ENCODE measurements at regions not wholly inside any gene's neighbourhood (a gene's known extent, or its start where the extent isn't known, plus 50 kb on each side); places are given as distances from the start of the nearest gene placed in this dataset.
"Not testable (repeated sequence)": the region's sequence is repeated elsewhere in the genome, so short reads cannot be mapped to it uniquely, and the experiment has no call there.

GRCh38 chr4:131729716-131730398, 1419.2 kb upstream of the PCDH10 start:
- H3K9me3 ChIP-seq (ENCODE audit: low read depth, low read length, poor library complexity, severe bottlenecking); intact Hi-C loops (cut with micrococcal nuclease; ENCODE audit: unreplicated experiment); H3K27me3 ChIP-seq (replicated peaks; ENCODE audit: insufficient read depth, low read depth, low read length, poor library complexity); H3K4me3 ChIP-seq (ENCODE audit: low read depth, low read length, poor library complexity, severe bottlenecking); BruUV-seq (replicated peaks); DNase-seq (ENCODE audit: low spot score); H3K36me3 ChIP-seq (ENCODE audit: insufficient read depth, low read length, poor library complexity, severe bottlenecking); CTCF ChIA-PET; POLR2A ChIA-PET (ENCODE audit: low non-redundant PET); H3K4me1 ChIP-seq (ENCODE audit: insufficient read depth, low read length, poor library complexity, severe bottlenecking); H3K27ac ChIP-seq (ENCODE audit: low read depth, low read length, poor library complexity, severe bottlenecking): not testable (repeated sequence)

DNA sequence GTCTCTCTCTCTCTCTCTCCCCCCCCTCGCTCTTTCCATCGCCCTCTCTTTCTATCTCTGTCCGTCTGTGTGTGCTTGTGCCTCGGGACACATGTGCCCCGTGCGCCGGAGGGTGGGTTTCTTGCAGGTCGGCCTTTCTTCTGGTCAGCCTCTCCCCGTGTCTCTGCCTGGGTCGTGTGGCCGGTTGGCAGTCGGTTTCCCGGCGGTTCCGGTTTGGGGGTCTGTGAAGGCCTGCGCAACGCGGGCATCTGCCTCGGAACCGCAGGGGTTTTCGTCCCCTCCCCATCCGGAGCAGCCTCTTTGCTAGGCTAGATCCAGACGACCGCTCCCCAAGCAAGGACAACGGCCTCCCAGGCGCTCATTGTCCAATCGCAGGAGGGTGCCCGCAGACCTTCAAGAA, 1418.5 kb upstream of the PCDH10 start:
- H3K9me3 ChIP-seq (ENCODE audit: low read depth, low read length, poor library complexity, severe bottlenecking); H3K4me3 ChIP-seq (ENCODE audit: low read depth, low read length, poor library complexity, severe bottlenecking); H3K4me1 ChIP-seq (ENCODE audit: insufficient read depth, low read length, poor library complexity, severe bottlenecking); H3K27ac ChIP-seq (ENCODE audit: low read depth, low read length, poor library complexity, severe bottlenecking); DNase-seq (ENCODE audit: low spot score); H3K36me3 ChIP-seq (ENCODE audit: insufficient read depth, low read length, poor library complexity, severe bottlenecking); POLR2A ChIA-PET (ENCODE audit: low non-redundant PET); CTCF ChIA-PET; BruUV-seq (replicated peaks); H3K27me3 ChIP-seq (replicated peaks; ENCODE audit: insufficient read depth, low read depth, low read length, poor library complexity); intact Hi-C loops (cut with micrococcal nuclease; ENCODE audit: unreplicated experiment): not testable (repeated sequence)

DNA sequence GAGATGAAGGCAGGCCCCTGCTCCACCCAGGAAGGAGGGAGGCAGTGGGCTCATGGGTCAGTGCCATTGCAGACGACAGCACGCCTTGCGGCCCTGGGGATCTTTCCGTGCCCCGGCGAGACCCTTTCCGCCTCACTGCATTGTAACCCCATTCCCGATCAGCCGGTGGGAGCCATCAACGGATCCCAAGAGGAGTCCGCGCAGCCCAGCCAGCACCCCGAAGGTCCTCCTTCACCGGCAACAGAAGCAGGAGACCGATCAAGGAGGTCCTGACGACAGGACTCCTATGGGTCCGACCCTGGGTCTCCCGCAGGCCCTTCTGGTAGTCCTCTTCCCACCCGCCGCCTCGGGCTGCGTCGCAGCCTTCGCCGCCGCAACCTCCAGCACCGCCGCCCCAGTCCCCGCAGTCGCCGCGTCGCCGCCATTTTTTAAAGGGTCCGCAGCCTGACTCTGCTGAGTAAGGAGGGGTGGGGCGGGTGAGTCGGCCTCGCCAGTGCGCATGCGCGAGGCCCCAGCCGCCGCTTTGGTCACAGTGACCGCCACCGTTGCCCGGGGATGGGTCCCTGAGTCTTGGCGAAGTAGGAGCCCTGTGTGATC, 1417.0 kb upstream of the PCDH10 start:
- not testable (repeated sequence) for BruUV-seq (replicated peaks); H3K4me3 ChIP-seq (ENCODE audit: low read depth, low read length, poor library complexity, severe bottlenecking)

GRCh38 chr4:131734321-131734720, 1414.8 kb upstream of the PCDH10 start:
- H3K36me3 ChIP-seq (ENCODE audit: insufficient read depth, low read length, poor library complexity, severe bottlenecking); H3K27me3 ChIP-seq (replicated peaks; ENCODE audit: insufficient read depth, low read depth, low read length, poor library complexity); H3K4me1 ChIP-seq (ENCODE audit: insufficient read depth, low read length, poor library complexity, severe bottlenecking); CTCF ChIA-PET; H3K4me3 ChIP-seq (ENCODE audit: low read depth, low read length, poor library complexity, severe bottlenecking); BruUV-seq (replicated peaks); DNase-seq (ENCODE audit: low spot score); H3K9me3 ChIP-seq (ENCODE audit: low read depth, low read length, poor library complexity, severe bottlenecking); intact Hi-C loops (cut with micrococcal nuclease; ENCODE audit: unreplicated experiment); H3K27ac ChIP-seq (ENCODE audit: low read depth, low read length, poor library complexity, severe bottlenecking); POLR2A ChIA-PET (ENCODE audit: low non-redundant PET): not testable (repeated sequence)

More for the DNA sequence above, 1417.0 kb upstream of the PCDH10 start:
- CTCF ChIA-PET; H3K36me3 ChIP-seq (ENCODE audit: insufficient read depth, low read length, poor library complexity, severe bottlenecking); POLR2A ChIA-PET (ENCODE audit: low non-redundant PET); H3K27me3 ChIP-seq (replicated peaks; ENCODE audit: insufficient read depth, low read depth, low read length, poor library complexity); H3K27ac ChIP-seq (ENCODE audit: low read depth, low read length, poor library complexity, severe bottlenecking); H3K9me3 ChIP-seq (ENCODE audit: low read depth, low read length, poor library complexity, severe bottlenecking); H3K4me1 ChIP-seq (ENCODE audit: insufficient read depth, low read length, poor library complexity, severe bottlenecking); DNase-seq (ENCODE audit: low spot score); intact Hi-C loops (cut with micrococcal nuclease; ENCODE audit: unreplicated experiment): not testable (repeated sequence)

DNA sequence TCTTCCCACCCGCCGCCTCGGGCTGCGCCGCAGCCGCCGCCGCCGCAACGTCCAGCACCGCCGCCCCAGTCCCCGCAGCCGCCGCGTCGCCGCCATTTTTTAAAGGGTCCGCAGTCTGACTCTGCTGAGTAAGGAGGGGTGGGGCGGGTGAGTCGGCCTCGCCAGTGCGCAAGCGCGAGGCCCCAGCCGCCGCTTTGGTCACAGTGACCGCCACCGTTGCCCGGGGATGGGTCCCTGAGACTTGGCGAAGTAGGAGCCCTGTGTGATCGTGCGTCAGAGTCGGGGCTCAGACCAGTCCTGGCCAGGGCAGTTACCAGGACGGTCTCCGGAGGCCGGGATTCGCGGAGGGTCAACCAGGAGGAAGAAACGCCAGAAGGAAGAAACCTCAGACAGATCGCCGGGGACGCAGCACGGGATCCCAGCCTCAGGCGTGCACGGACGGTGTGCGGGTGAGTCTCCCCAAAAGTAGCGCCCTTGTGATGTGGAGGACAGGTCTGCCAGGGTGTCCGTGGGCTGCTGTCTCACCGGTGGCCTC, 1414.2 kb upstream of the PCDH10 start:
- DNase-seq (ENCODE audit: low spot score); H3K4me1 ChIP-seq (ENCODE audit: insufficient read depth, low read length, poor library complexity, severe bottlenecking); BruUV-seq (replicated peaks); CTCF ChIA-PET; H3K27me3 ChIP-seq (replicated peaks; ENCODE audit: insufficient read depth, low read depth, low read length, poor library complexity); H3K9me3 ChIP-seq (ENCODE audit: low read depth, low read length, poor library complexity, severe bottlenecking); H3K4me3 ChIP-seq (ENCODE audit: low read depth, low read length, poor library complexity, severe bottlenecking); H3K36me3 ChIP-seq (ENCODE audit: insufficient read depth, low read length, poor library complexity, severe bottlenecking); H3K27ac ChIP-seq (ENCODE audit: low read depth, low read length, poor library complexity, severe bottlenecking); POLR2A ChIA-PET (ENCODE audit: low non-redundant PET); intact Hi-C loops (cut with micrococcal nuclease; ENCODE audit: unreplicated experiment): not testable (repeated sequence)

- intact Hi-C loops (cut with micrococcal nuclease; ENCODE audit: unreplicated experiment); DNase-seq (ENCODE audit: low spot score); H3K36me3 ChIP-seq (ENCODE audit: insufficient read depth, low read length, poor library complexity, severe bottlenecking); POLR2A ChIA-PET (ENCODE audit: low non-redundant PET); H3K27me3 ChIP-seq (replicated peaks; ENCODE audit: insufficient read depth, low read depth, low read length, poor library complexity); H3K4me3 ChIP-seq (ENCODE audit: low read depth, low read length, poor library complexity, severe bottlenecking); BruUV-seq (replicated peaks); CTCF ChIA-PET; H3K9me3 ChIP-seq (ENCODE audit: low read depth, low read length, poor library complexity, severe bottlenecking); H3K4me1 ChIP-seq (ENCODE audit: insufficient read depth, low read length, poor library complexity, severe bottlenecking); H3K27ac ChIP-seq (ENCODE audit: low read depth, low read length, poor library complexity, severe bottlenecking): not testable (repeated sequence)
These were observed 1410.1 kb upstream of the PCDH10 start for GRCh38 chr4:131738991-131739390.

- intact Hi-C loops (cut with micrococcal nuclease; ENCODE audit: unreplicated experiment); H3K27ac ChIP-seq (ENCODE audit: low read depth, low read length, poor library complexity, severe bottlenecking); POLR2A ChIA-PET (ENCODE audit: low non-redundant PET); H3K4me3 ChIP-seq (ENCODE audit: low read depth, low read length, poor library complexity, severe bottlenecking); H3K4me1 ChIP-seq (ENCODE audit: insufficient read depth, low read length, poor library complexity, severe bottlenecking); H3K9me3 ChIP-seq (ENCODE audit: low read depth, low read length, poor library complexity, severe bottlenecking); BruUV-seq (replicated peaks); DNase-seq (ENCODE audit: low spot score); H3K36me3 ChIP-seq (ENCODE audit: insufficient read depth, low read length, poor library complexity, severe bottlenecking); CTCF ChIA-PET; H3K27me3 ChIP-seq (replicated peaks; ENCODE audit: insufficient read depth, low read depth, low read length, poor library complexity): not testable (repeated sequence)
These were observed 1407.3 kb upstream of the PCDH10 start for GRCh38 chr4:131741836-131742235.

Data from A673 (cell line).